ENCODE measurements at regions not wholly inside any gene's neighbourhood (a gene's known extent, or its start where the extent isn't known, plus 50 kb on each side); places are given as distances from the start of the nearest gene placed in this dataset.

DNA sequence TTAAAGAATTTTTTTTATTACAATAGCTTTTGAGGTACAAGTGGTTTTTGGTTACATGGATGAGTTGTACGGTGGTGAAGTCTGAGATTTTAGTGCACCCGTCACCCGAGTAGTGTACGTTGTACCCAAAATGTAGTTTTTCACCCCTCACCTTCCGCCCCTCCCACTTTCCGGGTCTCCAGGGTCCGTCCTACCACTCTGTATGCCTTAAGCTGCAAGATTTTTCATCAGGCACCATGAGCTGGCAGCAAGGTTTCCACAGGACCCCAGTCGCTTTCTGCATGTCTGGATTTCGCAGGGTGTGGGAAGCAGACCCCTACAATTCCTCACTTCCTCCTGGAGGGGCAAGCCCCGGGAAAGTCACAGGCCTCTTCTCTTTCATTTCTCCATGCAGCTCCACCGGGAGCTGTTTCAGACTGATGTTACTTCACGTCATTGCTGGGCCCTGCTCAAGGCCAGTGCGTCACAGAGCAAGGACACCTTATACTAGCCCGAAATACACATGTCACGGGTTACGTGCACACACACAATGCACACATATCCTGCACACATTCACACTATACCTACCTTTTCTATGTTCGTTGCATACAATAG, 179.1 kb downstream of the ZFP36L2 start:
- TF ChIP-seq, protein P1, sequence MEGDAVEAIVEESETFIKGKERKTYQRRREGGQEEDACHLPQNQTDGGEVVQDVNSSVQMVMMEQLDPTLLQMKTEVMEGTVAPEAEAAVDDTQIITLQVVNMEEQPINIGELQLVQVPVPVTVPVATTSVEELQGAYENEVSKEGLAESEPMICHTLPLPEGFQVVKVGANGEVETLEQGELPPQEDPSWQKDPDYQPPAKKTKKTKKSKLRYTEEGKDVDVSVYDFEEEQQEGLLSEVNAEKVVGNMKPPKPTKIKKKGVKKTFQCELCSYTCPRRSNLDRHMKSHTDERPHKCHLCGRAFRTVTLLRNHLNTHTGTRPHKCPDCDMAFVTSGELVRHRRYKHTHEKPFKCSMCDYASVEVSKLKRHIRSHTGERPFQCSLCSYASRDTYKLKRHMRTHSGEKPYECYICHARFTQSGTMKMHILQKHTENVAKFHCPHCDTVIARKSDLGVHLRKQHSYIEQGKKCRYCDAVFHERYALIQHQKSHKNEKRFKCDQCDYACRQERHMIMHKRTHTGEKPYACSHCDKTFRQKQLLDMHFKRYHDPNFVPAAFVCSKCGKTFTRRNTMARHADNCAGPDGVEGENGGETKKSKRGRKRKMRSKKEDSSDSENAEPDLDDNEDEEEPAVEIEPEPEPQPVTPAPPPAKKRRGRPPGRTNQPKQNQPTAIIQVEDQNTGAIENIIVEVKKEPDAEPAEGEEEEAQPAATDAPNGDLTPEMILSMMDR (optimal IDR thresholded peaks at IDR 0.05 in 1 of 3, IDR thresholded peaks at IDR 0.05 in 1 of 3, conservative IDR thresholded peaks at IDR 0.05 in 1 of 3; ENCODE audit: extremely low read depth in 1 of 3, insufficient read depth in 2 of 3, low read length in 3 of 3) = no peak
- TF ChIP-seq EZH2 (IDR thresholded peaks at IDR 0.05; ENCODE audit: low read length) = no peak

All from keratinocyte (primary cell).